Brain microvascular endothelial cell (primary cell): ENCODE measurements at regions not wholly inside any gene's neighbourhood (a gene's known extent, or its start where the extent isn't known, plus 50 kb on each side); places are given as distances from the start of the nearest gene placed in this dataset.

Experiments
- DNase-seq: peaks from one replicate; pipeline ENCODE4 v3.0.0-alpha.2; 2020
- H3K27ac ChIP-seq: fragments of 250-450 bp; sonication (Bioruptor Pico); 2 replicates; pipeline ENCODE4 v1.5.1; 2020; ENCODE audit warnings: mild to moderate bottlenecking, moderate library complexity
- H3K27me3 ChIP-seq: fragments of 250-450 bp; sonication (Bioruptor Pico); replicated peaks from 2 replicates; pipeline ENCODE4 v1.5.1; 2020; ENCODE audit warnings: mild to moderate bottlenecking
- H3K36me3 ChIP-seq: fragments of 250-450 bp; sonication (Bioruptor Pico); replicated peaks from 2 replicates; pipeline ENCODE4 v1.5.1; 2020; ENCODE audit warnings: mild to moderate bottlenecking
- H3K4me3 ChIP-seq: 2 replicates; pipeline ENCODE4 v1.5.1; 2011; ENCODE audit warnings: low read depth, mild to moderate bottlenecking, control low read depth, low read length, moderate library complexity
- CTCF ChIP-seq: IDR thresholded peaks from 2 replicates; pipeline ENCODE4 v1.5.1; 2011; ENCODE audit warnings: low read depth, mild to moderate bottlenecking, moderate library complexity, low read length, control low read depth, inconsistent platforms; ENCODE audit errors: missing control alignments
- in situ Hi-C: cut with HindIII; loops from 2 replicates; pipeline ENCODE4 v1.10.0; 2017; ENCODE audit warnings: low sequenced_read_pairs, low pct_ligation_motif_present

DNA sequence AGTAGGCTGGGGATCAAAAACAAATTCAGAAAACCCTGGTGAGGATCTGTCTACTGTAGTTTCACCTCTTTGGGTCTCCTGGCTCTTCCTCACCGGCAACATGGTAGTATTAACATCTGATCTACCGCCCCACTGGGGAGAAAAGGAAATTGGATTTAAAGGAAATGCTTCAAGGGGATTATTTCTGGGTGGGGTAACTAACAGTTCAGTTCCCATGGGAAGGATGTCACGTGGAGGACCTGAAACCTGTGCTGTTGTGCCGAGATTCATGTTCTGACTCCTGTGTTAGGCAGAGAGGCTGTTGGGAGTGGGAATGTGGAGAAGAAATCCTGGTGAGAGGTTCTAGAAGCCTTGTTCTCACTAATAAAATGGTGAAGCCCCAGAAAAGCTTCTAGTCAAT is 254.4 kb downstream of the BCOR start:
- Histone ChIP-seq H3K4me3 (no peak overlapping the region), H3K27ac (no peak overlapping the region), H3K36me3 (no peaks in the 10 kb centered on the region), H3K27me3 (no peaks in the 10 kb centered on the region)
- no peak for DNase-seq
- TF ChIP-seq CTCF, result no peak
- in situ Hi-C loops, result no loop called here

GRCh38 chrX:39845233-39845632 is 252.5 kb downstream of the BCOR start:
- TF ChIP-seq CTCF, result no peak
- Histone ChIP-seq H3K36me3 (no peaks in the 10 kb centered on the region), H3K27ac (no peak overlapping the region), H3K27me3 (no peaks in the 10 kb centered on the region), H3K4me3 (no peak overlapping the region)
- no peak for DNase-seq
- in situ Hi-C loops, result no loop called here

GRCh38 chrX:39846460-39846859 is 251.3 kb downstream of the BCOR start:
- in situ Hi-C loops, result no loop called here
- Histone ChIP-seq H3K4me3 (no peak overlapping the region), H3K27me3 (no peaks in the 10 kb centered on the region), H3K27ac (no peak overlapping the region), H3K36me3 (no peaks in the 10 kb centered on the region)
- no peak for TF ChIP-seq CTCF
- no peak for DNase-seq

- H3K27me3 ChIP-seq, result no peaks in the 10 kb centered on the region
- in situ Hi-C loops, result no loop called here
- H3K27ac ChIP-seq, result no peak overlapping the region
- no peak for DNase-seq
- TF ChIP-seq CTCF, result no peak
- H3K36me3 ChIP-seq, result no peaks in the 10 kb centered on the region
- no peak overlapping the region for H3K4me3 ChIP-seq
These were observed 249.5 kb downstream of the BCOR start for GRCh38 chrX:39848243-39848642.

GRCh38 chrX:39848900-39849299 is 248.9 kb downstream of the BCOR start:
- TF ChIP-seq CTCF, result no peak
- in situ Hi-C loops, result no loop called here
- Histone ChIP-seq H3K4me3 (no peak overlapping the region), H3K27me3 (no peaks in the 10 kb centered on the region), H3K27ac (no peak overlapping the region), H3K36me3 (no peaks in the 10 kb centered on the region)
- DNase-seq, result peak; percentile 29

DNA sequence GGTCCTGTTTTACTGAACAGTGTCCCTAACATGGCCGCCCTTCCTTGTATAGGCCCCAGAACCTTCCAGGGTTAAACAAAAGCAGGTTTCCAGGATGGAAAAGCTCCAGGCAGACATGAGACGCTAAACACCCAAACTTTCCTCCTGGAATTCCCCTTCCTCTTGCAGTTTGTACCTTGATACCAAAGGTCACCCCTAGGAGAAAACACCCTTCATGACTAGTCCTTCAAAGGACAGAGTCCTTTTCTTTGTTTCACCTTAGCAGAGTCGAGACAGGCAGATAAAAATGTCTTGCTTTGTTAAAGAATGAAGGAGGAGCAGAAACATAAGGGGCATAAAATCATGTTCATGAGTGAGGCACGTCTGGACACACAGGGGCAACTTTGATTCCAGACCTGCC is 247.5 kb downstream of the BCOR start:
- TF ChIP-seq CTCF, result no peak
- Histone ChIP-seq H3K36me3 (no peaks in the 10 kb centered on the region), H3K4me3 (no peak overlapping the region), H3K27me3 (no peaks in the 10 kb centered on the region), H3K27ac (no peak overlapping the region)
- DNase-seq, result no peak
- in situ Hi-C loops, result no loop called here
